HCEC 1CT (cell line): ENCODE measurements at regions not wholly inside any gene's neighbourhood (a gene's known extent, or its start where the extent isn't known, plus 50 kb on each side); places are given as distances from the start of the nearest gene placed in this dataset.

Source experiments
- DNase-seq: peaks from one replicate; pipeline ENCODE4 v3.0.0-alpha.2; 2017

DNA sequence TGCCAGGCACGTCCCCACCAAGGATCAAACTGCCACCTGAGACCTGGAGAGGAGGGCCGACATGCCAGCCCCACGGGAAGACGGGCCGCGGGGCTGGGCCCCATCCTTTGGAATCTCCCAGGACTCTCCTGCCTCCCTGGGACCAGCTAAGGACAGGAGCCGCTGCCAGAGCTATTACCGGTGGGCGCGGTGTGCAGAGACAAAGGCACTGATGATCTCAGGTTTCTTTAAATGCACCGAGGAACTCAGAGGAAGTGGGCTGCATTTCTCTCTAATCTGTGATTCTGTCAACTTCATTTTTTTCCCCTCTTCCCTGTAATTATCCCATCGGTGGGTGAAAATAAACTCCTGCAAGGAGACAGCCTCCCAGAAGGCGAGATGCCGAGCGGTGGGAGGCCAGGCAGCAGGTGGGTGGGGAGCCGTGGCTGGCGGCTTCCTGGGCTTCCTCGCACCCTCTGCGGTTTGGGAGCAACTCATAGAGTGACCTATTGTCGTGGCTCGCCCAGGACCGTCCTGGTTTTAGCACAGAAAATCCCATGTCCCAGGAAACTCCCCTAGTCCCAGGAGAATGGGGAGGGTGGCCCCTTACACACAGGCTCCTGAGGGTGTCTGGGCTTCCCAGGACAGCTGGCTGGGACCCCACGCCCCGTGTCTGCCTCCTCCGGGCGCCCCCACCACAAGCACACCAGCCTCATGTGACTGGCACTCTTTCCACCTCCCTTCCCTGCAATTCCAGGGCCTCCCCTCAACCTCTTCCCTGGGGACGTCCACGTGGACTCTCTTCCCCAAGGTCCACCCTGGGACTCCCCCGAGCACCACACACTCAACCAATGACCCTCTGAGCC lies 62.3 kb upstream of the ADRA2C start:
- no peak for DNase-seq

DNA sequence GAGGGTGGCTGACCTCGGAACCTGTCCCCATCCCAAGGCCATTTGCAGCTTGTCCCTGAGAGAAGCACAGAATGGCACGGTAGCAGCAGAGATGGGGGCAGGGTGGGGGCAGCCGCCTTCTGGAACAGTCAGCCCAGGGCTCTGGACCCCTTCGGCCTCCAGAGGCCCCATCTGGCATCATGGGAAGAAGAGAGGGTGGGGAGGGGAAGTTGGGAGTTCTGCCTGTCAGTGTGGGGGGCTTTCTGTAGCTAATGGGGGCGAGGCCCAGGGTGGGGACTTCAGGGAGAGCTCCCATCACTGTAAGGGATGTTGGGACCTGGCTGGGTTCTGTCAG lies 62.9 kb upstream of the ADRA2C start:
- no peak for DNase-seq

DNA sequence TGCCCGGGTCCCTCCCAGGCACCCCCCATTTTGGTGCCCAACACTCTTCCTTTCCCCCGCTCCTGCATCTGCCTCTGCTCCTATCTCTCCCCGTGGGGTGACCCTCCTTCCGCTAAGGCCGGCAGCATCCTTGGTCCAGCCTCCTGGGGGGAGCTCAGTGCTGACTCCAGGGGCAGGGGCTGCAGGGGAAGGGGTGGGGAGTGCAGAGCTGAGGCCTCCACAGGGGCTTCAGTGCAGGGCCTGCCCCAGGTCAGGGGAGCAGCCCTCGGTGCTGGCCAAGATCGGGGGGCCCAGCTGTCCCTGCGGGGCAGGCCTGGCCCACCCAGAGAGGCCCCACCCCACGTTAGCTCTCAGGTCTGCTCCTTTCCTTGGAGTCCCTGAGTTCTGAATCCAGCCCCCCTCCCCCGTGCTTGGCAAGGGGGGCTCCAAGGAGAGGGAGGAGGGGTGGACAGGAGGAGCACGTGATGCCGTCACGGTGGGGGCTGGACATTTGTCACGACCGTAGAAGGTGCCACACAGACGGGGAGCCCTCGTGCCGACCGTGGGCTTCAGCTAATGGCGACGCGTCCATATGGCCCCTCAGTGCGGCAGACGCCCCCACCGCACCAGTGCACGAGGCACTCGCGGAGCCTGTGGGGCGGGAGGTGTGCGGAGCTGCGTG lies 63.5 kb upstream of the ADRA2C start:
- DNase-seq = no peak

DNA sequence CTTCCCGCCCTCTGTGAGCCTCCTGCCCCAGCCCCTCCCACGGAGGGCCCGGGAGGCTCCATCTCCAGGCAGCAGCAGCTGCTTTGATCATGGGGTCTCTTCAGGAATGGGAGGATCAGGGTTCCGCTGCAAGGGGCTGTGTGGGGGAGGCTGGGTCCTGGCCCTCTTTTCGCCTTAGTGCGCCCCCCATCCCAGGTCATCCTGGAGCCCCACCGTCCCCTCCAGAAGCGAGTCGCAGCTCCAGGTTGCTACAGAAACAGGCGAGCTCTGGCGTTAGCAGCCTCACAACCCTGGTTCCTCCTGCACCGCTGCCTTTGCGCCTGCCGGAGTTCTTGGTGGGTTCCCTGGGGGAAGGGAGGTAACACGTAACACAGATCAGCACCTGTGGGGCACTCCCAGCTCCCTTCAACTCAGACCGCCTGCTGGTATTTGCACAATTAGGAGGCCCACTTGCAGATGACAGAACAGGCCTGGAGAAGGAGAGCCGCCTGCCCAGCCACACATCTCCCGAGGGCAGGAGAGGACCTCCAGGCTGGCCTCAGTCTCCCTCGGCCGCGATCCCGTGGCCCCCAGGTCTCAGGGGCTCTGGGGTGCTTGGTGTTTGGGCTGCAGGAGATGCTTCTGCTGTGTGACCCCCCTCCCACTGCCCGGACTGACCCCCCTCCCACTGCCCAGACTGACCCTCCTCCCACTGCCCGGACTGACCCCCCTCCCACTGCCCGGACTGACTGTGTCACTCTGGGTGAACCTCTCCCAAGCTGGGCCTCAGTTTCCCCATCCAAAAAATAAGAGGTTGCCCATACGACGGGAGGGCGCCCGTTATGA lies 64.2 kb upstream of the ADRA2C start:
- DNase-seq = no peak

DNA sequence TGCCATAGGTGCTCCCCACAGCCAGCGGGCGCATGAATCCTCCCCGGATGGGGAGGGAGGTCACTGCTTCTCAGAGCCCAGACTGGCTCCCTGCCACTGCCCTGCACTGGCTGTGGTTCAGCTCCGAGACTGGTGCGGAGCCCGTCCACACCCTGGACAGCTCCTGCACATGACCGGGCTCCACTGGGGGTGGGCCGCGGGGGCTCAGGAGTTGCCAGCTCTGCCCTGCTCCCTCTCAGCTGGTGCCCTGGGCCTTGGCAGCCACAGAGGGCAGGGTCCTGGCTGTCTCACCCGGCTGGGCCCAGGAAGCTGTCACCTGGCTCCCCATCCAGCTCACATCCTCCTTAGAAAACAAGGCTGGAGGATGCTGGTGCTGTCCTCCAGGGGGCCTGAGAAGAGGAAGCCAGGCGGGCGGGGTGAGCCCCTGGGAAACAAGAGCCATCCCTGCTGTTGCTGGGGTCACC lies 64.9 kb upstream of the ADRA2C start:
- DNase-seq = no peak

DNA sequence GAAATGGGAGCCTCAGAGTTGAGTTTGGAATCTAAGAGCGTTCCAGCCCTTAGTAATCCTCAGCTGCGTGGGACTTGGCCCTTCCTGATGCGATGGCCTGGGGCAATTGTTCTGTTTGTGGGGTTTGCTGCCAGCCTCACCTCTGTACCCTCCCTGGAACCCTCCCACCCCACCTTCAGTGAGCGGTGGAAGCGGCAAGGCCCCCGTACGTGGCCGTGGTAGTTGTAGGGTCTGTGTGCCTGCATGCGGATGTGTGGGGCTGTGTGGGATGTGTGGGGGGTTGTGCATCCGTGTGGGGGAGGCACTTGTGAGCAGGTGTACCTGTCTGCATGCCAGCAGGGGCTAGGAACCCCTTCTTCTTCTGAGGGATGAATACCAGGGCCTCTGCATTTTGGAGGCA lies 65.4 kb upstream of the ADRA2C start:
- no peak for DNase-seq

DNA sequence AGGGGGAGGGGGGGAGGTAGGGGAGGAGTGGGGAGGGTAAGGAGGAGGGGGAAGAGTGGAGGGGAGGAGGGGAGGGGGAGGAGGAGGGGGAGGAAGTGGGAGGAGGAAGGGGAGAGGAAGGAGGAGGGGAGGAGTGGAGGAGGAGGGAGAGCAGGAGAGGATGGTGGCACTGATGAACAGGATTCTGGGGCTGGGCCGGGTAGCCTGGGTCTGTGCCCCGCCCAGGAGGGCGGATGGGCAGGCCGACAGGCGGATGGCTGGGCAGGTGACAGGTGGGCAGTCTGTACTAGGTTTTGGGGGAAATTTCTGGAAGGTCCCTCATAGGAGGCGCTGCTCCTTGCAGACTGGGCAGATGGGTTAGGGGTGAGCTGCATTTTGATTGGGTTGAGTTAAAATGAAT lies 66.0 kb upstream of the ADRA2C start:
- DNase-seq = no peak

DNA sequence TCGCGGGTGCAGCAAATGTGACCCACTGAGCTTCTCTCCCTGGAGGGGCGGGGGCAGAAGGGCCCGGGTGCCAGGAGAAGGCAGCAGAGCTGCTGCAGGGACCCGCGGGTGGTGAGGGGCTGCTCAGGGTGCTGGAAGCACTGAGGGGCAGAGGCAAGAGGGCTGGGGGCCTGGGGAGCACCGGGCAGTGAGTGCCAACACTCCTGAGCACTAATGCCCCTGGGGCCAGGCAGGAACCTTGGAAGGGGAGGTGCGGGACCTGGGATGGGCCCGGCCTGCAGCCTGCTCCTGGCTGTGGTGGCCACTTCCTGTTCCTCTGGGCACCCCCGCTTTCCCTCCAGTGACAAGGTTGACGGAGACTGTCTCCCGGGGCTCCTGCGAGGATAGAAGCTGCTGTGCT lies 66.5 kb upstream of the ADRA2C start:
- no peak for DNase-seq

DNA sequence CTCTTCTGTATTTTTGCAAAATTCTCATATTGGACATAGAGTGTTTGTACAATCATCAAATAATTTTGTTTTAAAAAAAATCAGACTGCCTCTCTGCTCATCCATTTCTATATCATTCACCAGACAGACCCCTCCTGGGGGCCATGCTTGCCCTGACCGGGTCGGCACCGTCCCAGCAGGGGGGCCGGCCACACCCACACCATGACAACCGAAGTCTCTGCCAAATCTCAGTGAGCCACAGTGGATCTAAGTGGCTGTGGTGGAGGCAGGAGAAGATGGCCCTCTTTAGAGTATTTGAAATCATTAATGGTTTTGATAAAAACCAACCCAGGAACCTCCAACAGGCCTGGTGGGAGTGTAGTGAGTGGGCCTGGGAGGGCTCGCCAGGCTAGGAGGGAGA lies 66.9 kb upstream of the ADRA2C start:
- DNase-seq = no peak

DNA sequence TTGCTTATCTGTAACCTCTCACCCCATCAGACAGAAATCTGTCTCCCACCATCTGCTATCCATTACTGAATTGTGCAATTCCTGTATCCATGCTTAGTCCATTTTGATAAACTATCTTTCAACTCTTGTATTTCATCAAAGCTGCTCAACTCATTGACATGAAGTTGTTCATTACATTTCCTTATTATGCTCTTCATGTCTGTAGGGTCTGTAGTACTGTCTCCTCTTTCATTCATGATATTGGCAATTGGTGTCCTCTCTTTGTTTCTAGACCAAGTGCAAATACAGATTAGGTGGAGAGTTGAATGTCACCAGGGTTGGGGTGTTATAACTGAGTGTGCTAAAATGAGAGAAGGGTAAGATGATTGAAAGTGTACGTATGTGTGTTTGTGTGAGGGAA lies 69.2 kb upstream of the ADRA2C start:
- no peak for DNase-seq

DNA sequence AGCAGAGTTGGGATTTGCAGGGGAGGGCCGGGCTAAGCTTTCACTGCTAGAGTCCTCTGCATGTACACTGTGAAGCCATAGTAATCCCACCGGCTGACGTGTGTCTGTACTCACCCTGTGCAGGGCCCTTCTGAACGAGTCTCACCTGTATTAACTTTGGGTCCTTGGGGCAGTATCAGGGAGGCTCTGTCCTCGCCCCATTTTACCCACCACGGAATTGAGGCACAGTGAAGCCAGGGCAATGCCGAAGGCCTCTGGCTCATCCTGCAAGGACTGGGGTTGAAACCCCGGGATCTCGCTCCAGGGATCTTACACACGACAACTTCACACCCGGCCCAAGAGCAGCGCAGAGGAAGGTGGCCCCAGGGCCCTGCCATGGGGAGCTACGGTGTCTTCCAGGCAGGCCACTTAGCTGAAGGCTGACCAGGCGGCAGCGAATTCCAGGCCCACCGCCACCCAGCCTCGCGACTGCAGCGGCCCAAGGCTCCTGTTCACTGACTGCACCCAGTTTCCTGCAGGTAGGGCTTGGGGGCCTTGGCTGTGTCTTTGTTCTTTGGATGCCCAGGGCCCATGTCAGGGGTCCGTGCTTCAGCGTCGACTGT lies 75.5 kb upstream of the ADRA2C start:
- DNase-seq = no peak

DNA sequence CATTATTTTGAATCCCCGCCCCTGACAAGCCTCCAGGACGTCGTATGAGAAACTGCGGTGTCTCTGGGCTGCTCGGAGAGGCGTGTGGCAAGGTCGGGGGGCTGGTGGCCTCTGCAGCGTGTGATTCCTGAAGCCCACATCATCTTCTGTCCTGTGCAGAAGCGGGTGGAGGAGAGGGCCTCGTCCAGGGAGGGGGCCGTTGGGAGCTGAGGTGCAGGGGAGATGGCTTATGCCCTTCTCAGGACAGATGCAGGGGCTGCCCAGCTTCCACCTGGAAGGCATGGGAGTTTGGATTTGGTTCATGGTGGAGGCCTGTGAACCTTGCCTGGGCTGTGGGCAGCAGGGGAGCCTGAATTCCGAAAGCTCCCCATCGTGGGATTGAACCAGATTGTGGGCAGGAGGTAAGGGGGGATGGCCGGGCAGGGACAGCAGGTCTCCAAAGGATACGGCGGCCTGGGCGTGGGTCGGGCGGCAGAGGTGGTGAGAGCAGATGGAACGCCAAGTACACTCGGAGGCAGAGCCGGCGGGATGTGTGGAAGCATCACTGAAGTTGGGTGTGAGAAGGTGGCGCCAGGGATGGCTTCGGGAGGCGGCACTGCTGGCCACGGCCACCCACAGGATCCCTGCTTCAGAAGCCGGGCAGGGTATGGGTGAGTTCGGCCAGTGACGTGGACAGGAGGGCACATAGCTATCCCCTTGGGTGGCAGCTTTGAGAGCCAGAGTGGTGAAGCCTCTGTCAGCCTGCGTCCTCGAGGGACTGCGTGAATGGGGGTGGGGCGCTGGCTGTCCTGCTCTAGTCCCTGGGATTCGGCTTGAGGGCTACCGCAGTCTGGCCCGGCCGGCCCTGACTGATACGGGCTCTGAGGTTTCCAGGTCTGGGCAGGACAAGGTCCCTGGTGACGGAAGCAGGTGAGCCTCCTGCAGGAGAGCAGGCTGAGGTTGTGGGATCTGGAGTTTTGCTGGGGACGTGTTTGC lies 76.3 kb upstream of the ADRA2C start:
- DNase-seq = no peak

DNA sequence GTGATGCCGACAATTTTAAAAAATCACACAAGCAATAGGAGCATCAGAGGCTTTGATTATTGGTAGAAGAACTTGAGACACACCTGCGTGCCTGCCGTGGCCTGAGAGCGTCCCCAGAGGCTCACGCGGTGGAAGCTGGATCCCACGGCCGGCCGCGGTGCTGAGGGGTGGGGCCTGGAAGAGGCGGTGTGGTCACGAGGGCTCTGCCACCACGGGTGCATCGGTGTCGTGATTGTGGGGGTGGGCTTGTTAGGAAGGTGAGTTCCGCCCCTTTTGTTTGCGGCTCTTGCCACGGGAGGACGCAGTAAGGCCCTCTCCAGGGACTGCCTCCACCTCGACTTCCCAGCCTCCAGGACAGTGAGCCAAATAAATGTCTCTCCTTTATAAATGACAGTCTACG lies 77.2 kb upstream of the ADRA2C start:
- no peak for DNase-seq

DNA sequence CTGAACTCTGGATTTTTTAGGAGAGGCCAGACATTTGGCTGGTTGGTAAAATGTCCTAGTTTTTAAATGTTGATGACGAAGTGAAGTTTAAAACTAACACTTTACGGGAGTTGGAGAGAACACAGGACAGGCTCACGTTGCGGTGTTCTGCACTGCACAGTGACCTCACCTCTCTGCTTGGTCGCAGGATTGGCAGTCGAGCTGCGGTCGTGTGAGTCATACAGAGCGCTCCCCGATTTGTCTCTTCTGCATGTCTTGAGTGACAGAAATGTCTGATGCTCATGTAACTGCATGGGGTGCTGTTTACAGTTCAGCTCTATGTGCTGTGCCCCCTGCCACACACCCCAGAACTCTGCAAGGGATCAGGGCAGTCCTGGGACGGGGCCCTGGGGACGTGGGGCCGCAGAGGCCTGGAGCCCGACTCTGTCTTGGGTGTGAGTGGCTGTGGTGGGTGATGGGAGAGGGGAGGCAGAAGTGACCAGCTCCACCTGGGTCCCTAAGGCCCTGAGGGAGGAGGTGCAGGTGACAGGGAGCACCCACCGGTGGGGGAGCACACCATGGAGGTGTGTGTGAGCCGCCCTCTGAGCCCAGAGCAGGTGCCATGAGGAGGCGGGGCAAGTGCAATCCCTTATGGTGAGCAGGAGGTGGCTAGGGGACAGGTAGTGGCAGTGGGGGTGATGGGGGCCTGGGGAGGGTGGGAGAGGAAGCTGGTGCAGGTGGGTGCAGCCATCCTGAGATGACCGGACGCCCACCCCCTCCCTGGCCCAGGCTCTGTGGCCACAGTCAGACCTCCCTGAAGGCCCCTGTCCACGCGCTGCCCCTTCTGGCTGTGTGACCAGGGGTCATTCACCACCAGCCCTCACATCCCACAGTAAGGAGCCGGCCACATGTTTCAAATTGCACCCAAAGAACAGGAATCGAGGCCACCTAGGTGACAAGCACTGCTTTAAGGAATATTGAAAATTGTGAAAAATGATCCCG lies 77.9 kb upstream of the ADRA2C start:
- no peak for DNase-seq

DNA sequence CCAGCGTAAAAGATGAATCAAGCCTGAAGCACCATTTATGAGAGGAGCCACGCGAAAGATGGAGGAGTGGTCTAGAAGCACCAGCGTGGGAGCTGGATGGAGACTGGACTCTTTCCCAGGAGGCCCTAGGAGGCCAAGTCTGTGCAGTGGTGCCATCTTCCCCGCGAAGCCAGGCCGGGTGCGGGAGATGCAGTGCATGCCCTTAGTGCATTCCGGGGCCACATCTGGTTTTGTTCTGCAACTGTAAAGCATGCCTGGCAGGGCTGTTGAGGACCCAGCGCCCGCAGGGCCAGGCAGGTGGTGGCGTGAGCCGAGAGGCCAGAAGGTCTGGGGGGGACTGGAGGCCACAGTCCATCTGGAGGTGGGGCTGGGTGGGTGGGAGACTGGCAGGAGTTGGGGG lies 78.6 kb upstream of the ADRA2C start:
- DNase-seq = no peak

DNA sequence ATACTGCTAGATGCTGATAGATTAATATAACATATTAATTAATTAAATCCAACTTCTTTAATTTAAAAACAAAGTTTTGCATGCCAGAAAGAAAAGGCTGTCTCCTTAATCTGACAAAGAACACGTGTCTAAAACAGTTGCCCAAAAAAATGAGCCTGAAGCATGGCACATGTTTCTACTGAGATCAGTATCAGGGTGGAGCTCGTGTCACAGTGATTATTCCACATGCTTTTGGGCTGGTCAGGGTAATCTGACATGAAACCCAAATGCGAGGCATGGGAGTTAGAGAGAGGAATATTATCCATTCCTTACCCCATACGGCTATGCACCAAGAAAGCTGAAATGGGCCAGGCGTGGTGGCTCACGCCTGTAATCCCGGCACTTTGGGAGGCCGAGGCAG lies 79.4 kb upstream of the ADRA2C start:
- no peak for DNase-seq

DNA sequence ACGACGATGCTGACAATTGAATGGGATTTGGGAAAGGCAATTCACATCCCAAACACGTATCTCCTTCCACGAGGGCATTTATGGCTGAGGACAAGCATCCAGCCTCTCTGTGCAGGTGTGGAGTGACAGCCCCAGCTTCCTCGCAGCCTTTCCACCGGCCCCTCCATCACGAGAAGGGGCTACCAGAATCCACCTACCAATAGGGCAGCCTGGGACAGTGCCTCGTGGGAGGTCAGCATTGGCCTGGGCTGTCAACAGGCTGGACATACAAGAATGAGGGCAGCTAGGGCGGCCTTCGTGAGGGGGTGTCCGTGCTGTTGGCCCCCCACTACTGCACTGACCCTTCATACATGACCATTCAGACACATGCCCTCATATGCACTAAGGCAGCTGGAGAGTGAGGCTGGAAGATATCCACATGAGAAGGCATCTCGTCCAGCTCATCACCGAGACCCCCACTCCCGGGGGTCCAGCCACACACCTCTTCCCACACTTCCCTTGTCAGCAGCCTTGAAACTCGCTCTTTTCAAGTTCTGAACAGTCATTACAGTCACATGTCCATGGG lies 81.0 kb upstream of the ADRA2C start:
- no peak for DNase-seq

DNA sequence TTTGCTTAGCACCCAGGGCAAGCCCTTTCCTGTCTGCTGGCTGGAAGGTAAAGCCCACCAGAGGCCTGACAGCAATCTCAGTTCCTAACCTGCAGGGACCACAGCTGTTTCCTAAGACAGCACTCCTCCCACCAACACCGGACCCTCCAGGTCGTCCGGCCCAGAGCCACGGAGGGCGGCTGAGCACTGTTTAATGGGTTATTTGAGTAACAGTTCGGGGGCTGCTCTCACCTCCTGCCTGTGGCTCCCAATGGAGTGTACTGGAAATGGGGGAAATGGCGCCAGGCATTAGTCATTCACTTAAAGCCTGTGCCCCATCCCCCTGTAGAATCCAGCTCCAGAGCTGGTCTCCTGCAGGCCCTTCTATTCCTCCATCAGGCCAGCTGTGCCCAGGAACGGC lies 81.6 kb upstream of the ADRA2C start:
- no peak for DNase-seq

DNA sequence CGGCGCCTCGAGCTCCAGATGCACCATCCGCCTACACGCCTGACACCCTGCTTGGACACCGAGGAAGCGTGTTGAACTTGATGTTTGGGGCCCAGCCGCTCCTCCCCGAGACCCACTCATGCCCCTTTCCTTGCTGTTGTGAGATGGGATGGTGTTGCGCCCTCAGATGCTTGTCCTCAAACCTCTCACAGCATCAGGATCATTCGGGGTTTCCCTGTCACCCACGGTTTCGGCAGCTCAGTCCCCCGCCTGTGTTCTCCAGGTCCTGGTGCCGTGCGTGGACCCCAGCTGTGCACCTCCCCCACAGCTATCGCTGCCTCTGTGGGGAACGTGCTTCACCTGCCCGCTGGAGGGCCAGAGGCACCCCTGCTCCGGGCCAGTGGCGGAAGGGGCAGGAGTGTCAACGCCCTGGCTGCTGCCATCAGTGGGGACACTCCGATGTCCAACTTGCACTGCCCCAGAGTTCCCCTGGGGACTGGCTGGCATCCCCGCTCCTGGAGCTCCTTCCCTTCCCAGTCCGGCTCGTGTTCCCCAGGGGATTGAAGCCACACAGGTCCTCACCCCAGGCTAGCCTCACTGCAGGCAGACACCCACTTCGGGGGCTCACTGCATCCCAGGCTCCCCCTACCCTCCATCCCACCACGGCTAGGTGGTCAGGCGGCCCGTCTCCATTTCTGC lies 82.3 kb upstream of the ADRA2C start:
- no peak for DNase-seq
